Lower lobe of right lung (tissue), 2 donors: ENCODE measurements at regions not wholly inside any gene's neighbourhood (a gene's known extent, or its start where the extent isn't known, plus 50 kb on each side); places are given as distances from the start of the nearest gene placed in this dataset.
"Not testable (repeated sequence)": the region's sequence is repeated elsewhere in the genome, so short reads cannot be mapped to it uniquely, and the experiment has no call there.

Experiments
- ATAC-seq, 2 donors: fragments of 200-7000 bp; cut with Tn5 transposase; one replicate each; pipeline ENCODE4 v1.9.1; 2020 to 2022; ENCODE audit warnings: mild to moderate bottlenecking in 2 of 2, moderate library complexity in 2 of 2
- DNase-seq: peaks from one replicate; pipeline ENCODE4 v3.0.0-alpha.2; 2020
- H3K27ac ChIP-seq: fragments of 200-600 bp; one replicate; pipeline ENCODE4 v1.8.0; 2022
- H3K27me3 ChIP-seq: fragments of 200-600 bp; one replicate; pipeline ENCODE4 v1.8.0; 2022; ENCODE audit warnings: low read depth
- H3K36me3 ChIP-seq: fragments of 200-600 bp; one replicate; pipeline ENCODE4 v1.8.0; 2022; ENCODE audit warnings: mild to moderate bottlenecking
- H3K4me1 ChIP-seq: fragments of 200-600 bp; one replicate; pipeline ENCODE4 v1.8.0; 2022
- H3K4me3 ChIP-seq: fragments of 200-600 bp; one replicate; pipeline ENCODE4 v1.8.0; 2022; ENCODE audit warnings: mild to moderate bottlenecking
- H3K9me3 ChIP-seq: fragments of 200-600 bp; one replicate; pipeline ENCODE4 v1.8.0; 2022
- CTCF ChIP-seq: fragments of 200-600 bp; IDR thresholded peaks from one replicate; pipeline ENCODE4 v1.8.0; 2022; ENCODE audit warnings: antibody characterized with exemption, mild to moderate bottlenecking
- intact Hi-C: fragments of 100-400 bp; cut with DNase I; formaldehyde crosslinking; loops from one replicate; pipeline ENCODE4 v1.11.0; 2022
- donor health status: DM: no; HTN: yes; CAD: no; lungs with severe emphysema.

- H3K4me3 ChIP-seq = no peak overlapping the region
- ATAC-seq (no peak), DNase-seq (no peak)
- no peaks in the 10 kb centered on the region for H3K27me3 ChIP-seq
- intact Hi-C loops = no loop called here
- no peaks in the 10 kb centered on the region for H3K36me3 ChIP-seq
- TF ChIP-seq CTCF = no peak
- H3K27ac ChIP-seq = no peak overlapping the region
- no peaks in the 10 kb centered on the region for H3K9me3 ChIP-seq
- H3K4me1 ChIP-seq = no peaks in the 10 kb centered on the region
Measured at GRCh38 chr10:65065278-65065677, 1544.1 kb downstream of the REEP3 start.

GRCh38 chr10:65083222-65083621 lies 1562.0 kb downstream of the REEP3 start:
- Histone ChIP-seq H3K4me1 (no peaks in the 10 kb centered on the region), H3K36me3 (no peaks in the 10 kb centered on the region), H3K4me3 (no peak overlapping the region), H3K9me3 (no peaks in the 10 kb centered on the region), H3K27me3 (no peaks in the 10 kb centered on the region), H3K27ac (no peak overlapping the region)
- TF ChIP-seq CTCF = no peak
- intact Hi-C loops = no loop called here
- no peak for DNase-seq
- peak; percentile 19 to 32 for ATAC-seq

- intact Hi-C loops = no loop called here
Measured at GRCh38 chr10:65090991-65091390, 1569.8 kb downstream of the REEP3 start.

GRCh38 chr10:65100146-65100545 lies 1578.9 kb downstream of the REEP3 start:
- Histone ChIP-seq H3K9me3 (no peaks in the 10 kb centered on the region), H3K36me3 (no peaks in the 10 kb centered on the region), H3K4me3 (no peak overlapping the region), H3K27ac (no peak overlapping the region), H3K4me1 (no peaks in the 10 kb centered on the region), H3K27me3 (no peaks in the 10 kb centered on the region)
- intact Hi-C loops = no loop called here
- no peak for DNase-seq
- no peak for TF ChIP-seq CTCF
- no peak for ATAC-seq

More at GRCh38 chr10:65090991-65091390, 1569.8 kb downstream of the REEP3 start:
- Histone ChIP-seq H3K36me3 (no peaks in the 10 kb centered on the region), H3K9me3 (no peaks in the 10 kb centered on the region), H3K4me1 (no peaks in the 10 kb centered on the region), H3K4me3 (no peak overlapping the region), H3K27me3 (no peaks in the 10 kb centered on the region), H3K27ac (no peak overlapping the region)
- DNase-seq (no peak), ATAC-seq (no peak)
- no peak for TF ChIP-seq CTCF

- H3K4me1 ChIP-seq, H3K27ac ChIP-seq, H3K4me3 ChIP-seq, ATAC-seq, H3K9me3 ChIP-seq, intact Hi-C loops, H3K27me3 ChIP-seq, H3K36me3 ChIP-seq: not testable (repeated sequence)
- DNase-seq = peak; percentile 37
Measured at GRCh38 chr10:65100881-65101280, 1579.7 kb downstream of the REEP3 start.

- no peak for ATAC-seq
Measured at GRCh38 chr10:65110009-65110408, 1588.8 kb downstream of the REEP3 start.

GRCh38 chr10:65111059-65111458 lies 1589.9 kb downstream of the REEP3 start:
- intact Hi-C loops, DNase-seq, H3K27me3 ChIP-seq, H3K9me3 ChIP-seq, H3K4me3 ChIP-seq, ATAC-seq, H3K27ac ChIP-seq, H3K4me1 ChIP-seq, H3K36me3 ChIP-seq: not testable (repeated sequence)

More at GRCh38 chr10:65110009-65110408, 1588.8 kb downstream of the REEP3 start:
- Histone ChIP-seq H3K4me1 (no peaks in the 10 kb centered on the region), H3K27me3 (no peaks in the 10 kb centered on the region), H3K36me3 (no peaks in the 10 kb centered on the region), H3K9me3 (peaks cover 17% of the 10 kb centered on the region), H3K27ac (no peak overlapping the region), H3K4me3 (no peak overlapping the region)
- DNase-seq = no peak
- intact Hi-C loops = no loop called here
- no peak for TF ChIP-seq CTCF
